ENCODE measurements at regions not wholly inside any gene's neighbourhood (a gene's known extent, or its start where the extent isn't known, plus 50 kb on each side); places are given as distances from the start of the nearest gene placed in this dataset.

DNA sequence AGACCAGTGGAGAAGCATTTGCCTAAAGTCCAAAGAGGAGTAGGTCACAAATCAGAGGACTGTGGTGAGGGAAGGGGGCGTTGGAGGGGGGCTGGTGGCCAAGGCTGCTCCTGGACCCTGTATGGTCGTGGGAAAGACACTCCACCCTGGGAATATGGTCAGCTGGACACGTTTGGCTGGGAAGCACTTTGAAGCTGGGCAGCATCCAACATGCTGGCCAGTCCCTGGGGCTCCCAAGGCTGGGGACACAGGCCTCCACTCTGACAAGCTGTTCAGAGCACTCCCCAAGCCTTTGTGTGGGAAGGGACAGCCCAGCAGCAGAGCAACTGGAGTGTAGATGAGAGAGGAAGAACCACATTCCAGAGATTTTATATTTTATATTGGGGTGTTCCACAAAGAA, 203.2 kb downstream of the ANKRD60 start (continued):
- TF ChIP-seq MEF2A (IDR thresholded peaks at IDR 0.05; ENCODE audit: insufficient read depth, low read depth, low read length) = no peak
- no peak for TF ChIP-seq TCF12 (IDR thresholded peaks at IDR 0.05; ENCODE audit: low read depth, low read length)
- TF ChIP-seq MTA3 (IDR thresholded peaks at IDR 0.05; ENCODE audit: borderline replicate concordance, low read length) = no peak
- no peak for TF ChIP-seq PAX5 (IDR thresholded peaks at IDR 0.05; ENCODE audit: borderline replicate concordance, low read depth, low read length)
- no peak for TF ChIP-seq SMAD1 (IDR thresholded peaks at IDR 0.05; ENCODE audit: low read depth, partially characterized antibody)

DNA sequence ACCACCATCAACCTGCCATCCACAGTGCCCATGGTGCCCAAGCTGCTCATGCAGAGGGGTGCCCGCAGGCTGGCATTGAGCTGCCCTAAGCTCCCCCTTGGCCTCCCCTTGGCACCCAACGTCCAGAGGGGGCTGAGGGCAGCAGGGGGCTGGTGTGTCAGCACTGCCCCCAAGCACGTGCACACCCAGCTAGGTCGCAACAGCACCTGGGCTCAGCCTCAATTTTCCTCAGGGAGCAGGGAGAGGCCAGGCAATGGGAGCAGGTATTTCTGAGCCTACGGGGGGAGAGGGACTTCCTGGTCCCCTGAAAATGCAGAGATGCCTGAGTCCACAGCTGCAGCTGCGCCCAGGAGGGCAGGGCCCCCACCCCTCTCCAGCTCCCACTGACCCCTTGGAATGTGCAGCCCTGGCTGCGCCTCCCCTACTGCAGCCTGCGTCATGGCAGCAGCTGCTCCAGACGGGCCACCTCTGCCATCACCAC, 204.2 kb downstream of the ANKRD60 start:
- DNase-seq (ENCODE audit: low read depth, low spot score) (no peak), ATAC-seq (no peak), FAIRE-seq (no peak)
- in situ Hi-C loops (cut with MboI) (no loop called here), intact Hi-C loops (cut with micrococcal nuclease; ENCODE audit: unreplicated experiment) (no loop called here)
- Histone ChIP-seq H2AFZ (ENCODE audit: control insufficient read depth, low read depth, low read length) (no peak overlapping the region), H3K9me3 (replicated peaks; ENCODE audit: control insufficient read depth, insufficient read depth, low read length) (no peaks in the 10 kb centered on the region), H3K27me3 (replicated peaks in 1 of 2; ENCODE audit: control insufficient read depth in 2 of 2, insufficient read depth in 2 of 2, low read length in 1 of 2) (peaks cover 0 to 1% of the 10 kb centered on the region in 2 experiments; a peak in 1 of 4 replicates), H3K79me2 (ENCODE audit: control insufficient read depth, insufficient read depth, low read length) (no peaks in the 10 kb centered on the region), H3K36me3 (ENCODE audit: control insufficient read depth in 2 of 2, insufficient read depth in 2 of 2, low read length in 1 of 2) (no peaks in the 10 kb centered on the region), H4K20me1 (ENCODE audit: control insufficient read depth, insufficient read depth) (no peaks in the 10 kb centered on the region), H3K4me2 (ENCODE audit: control insufficient read depth, insufficient read depth) (no peak overlapping the region), H3K27ac (ENCODE audit: control insufficient read depth, insufficient read depth) (no peak overlapping the region), H3K9ac (ENCODE audit: control insufficient read depth, insufficient read depth, low read length) (no peak overlapping the region), H3K4me3 (no peak overlapping the region), H3K4me1 (ENCODE audit: control insufficient read depth, insufficient read depth, low read length) (no peaks in the 10 kb centered on the region)
- ChIA-PET POLR2A (no interaction called here), SMC1A (ENCODE audit: uncharacterized antibody, unreplicated experiment) (no interaction called here), CTCF (no interaction called here), RAD21 (ENCODE audit: unreplicated experiment) (no interaction called here)
- WGBS (ENCODE audit: insufficient coverage, insufficient replicate concordance, low lambda C conversion rate, missing lambda C conversion rate) = 32% methylated on average over 9 of the region's 9 CpGs
- no TSS peak for BruUV-seq (replicated peaks)
- TF ChIP-seq NFXL1 (IDR thresholded peaks at IDR 0.05; ENCODE audit: borderline replicate concordance) (no peak), MTA2 (IDR thresholded peaks at IDR 0.05; ENCODE audit: low read depth) (no peak), SUPT20H (IDR thresholded peaks at IDR 0.05; ENCODE audit: borderline replicate concordance, control insufficient read depth, low read depth, low read length) (no peak), KAT2A (conservative IDR thresholded peaks at IDR 0.05; ENCODE audit: control insufficient read depth, low read depth, low read length) (no peak), MYB (IDR thresholded peaks at IDR 0.05; ENCODE audit: borderline replicate concordance, low read depth, low read length) (no peak), TAF1 (IDR thresholded peaks at IDR 0.05; ENCODE audit: borderline replicate concordance, low read depth, low read length) (no peak), SREBF2 (IDR thresholded peaks at IDR 0.05; ENCODE audit: low read length) (no peak), FOS (IDR thresholded peaks at IDR 0.05; ENCODE audit: borderline replicate concordance, extremely low read depth, insufficient read length) (no peak), IKZF1 (conservative IDR thresholded peaks at IDR 0.05) (no peak), SMAD5 (IDR thresholded peaks at IDR 0.05; ENCODE audit: low read depth) (no peak), SMARCA5 (IDR thresholded peaks at IDR 0.05) (no peak), RAD21 (IDR thresholded peaks at IDR 0.05; ENCODE audit: insufficient read depth, low read depth, low read length) (no peak)
- TF ChIP-seq, protein P1, sequence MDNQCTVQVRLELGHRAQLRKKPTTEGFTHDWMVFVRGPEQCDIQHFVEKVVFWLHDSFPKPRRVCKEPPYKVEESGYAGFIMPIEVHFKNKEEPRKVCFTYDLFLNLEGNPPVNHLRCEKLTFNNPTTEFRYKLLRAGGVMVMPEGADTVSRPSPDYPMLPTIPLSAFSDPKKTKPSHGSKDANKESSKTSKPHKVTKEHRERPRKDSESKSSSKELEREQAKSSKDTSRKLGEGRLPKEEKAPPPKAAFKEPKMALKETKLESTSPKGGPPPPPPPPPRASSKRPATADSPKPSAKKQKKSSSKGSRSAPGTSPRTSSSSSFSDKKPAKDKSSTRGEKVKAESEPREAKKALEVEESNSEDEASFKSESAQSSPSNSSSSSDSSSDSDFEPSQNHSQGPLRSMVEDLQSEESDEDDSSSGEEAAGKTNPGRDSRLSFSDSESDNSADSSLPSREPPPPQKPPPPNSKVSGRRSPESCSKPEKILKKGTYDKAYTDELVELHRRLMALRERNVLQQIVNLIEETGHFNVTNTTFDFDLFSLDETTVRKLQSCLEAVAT (IDR thresholded peaks at IDR 0.05) = no peak
- TF ChIP-seq, protein P2, sequence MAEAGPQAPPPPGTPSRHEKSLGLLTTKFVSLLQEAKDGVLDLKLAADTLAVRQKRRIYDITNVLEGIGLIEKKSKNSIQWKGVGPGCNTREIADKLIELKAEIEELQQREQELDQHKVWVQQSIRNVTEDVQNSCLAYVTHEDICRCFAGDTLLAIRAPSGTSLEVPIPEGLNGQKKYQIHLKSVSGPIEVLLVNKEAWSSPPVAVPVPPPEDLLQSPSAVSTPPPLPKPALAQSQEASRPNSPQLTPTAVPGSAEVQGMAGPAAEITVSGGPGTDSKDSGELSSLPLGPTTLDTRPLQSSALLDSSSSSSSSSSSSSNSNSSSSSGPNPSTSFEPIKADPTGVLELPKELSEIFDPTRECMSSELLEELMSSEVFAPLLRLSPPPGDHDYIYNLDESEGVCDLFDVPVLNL (IDR thresholded peaks at IDR 0.05; ENCODE audit: low read depth, low read length) = no peak
- TF ChIP-seq, protein P3, sequence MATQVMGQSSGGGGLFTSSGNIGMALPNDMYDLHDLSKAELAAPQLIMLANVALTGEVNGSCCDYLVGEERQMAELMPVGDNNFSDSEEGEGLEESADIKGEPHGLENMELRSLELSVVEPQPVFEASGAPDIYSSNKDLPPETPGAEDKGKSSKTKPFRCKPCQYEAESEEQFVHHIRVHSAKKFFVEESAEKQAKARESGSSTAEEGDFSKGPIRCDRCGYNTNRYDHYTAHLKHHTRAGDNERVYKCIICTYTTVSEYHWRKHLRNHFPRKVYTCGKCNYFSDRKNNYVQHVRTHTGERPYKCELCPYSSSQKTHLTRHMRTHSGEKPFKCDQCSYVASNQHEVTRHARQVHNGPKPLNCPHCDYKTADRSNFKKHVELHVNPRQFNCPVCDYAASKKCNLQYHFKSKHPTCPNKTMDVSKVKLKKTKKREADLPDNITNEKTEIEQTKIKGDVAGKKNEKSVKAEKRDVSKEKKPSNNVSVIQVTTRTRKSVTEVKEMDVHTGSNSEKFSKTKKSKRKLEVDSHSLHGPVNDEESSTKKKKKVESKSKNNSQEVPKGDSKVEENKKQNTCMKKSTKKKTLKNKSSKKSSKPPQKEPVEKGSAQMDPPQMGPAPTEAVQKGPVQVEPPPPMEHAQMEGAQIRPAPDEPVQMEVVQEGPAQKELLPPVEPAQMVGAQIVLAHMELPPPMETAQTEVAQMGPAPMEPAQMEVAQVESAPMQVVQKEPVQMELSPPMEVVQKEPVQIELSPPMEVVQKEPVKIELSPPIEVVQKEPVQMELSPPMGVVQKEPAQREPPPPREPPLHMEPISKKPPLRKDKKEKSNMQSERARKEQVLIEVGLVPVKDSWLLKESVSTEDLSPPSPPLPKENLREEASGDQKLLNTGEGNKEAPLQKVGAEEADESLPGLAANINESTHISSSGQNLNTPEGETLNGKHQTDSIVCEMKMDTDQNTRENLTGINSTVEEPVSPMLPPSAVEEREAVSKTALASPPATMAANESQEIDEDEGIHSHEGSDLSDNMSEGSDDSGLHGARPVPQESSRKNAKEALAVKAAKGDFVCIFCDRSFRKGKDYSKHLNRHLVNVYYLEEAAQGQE (IDR thresholded peaks at IDR 0.05; ENCODE audit: low read depth, low read length) = no peak

All from GM12878 (cell line).